Ishikawa (cell line): ENCODE measurements at regions not wholly inside any gene's neighbourhood (a gene's known extent, or its start where the extent isn't known, plus 50 kb on each side); places are given as distances from the start of the nearest gene placed in this dataset.

Source experiments
- CEBPB ChIP-seq: IDR thresholded peaks from 2 replicates; pipeline ENCODE4 v1.6.1; 2012
- CREB1 ChIP-seq: IDR thresholded peaks from 2 replicates; pipeline ENCODE4 v1.6.1; 2012; ENCODE audit warnings: low read depth
- EGR1 ChIP-seq: IDR thresholded peaks from 2 replicates; pipeline ENCODE4 v1.6.1; 2012
- EP300 ChIP-seq: IDR thresholded peaks from 2 replicates; pipeline ENCODE4 v1.6.1; 2012; ENCODE audit warnings: borderline replicate concordance
- FOXM1 ChIP-seq: IDR thresholded peaks from 2 replicates; pipeline ENCODE4 v1.6.1; 2012; ENCODE audit warnings: low read depth, borderline replicate concordance
- MAX ChIP-seq: IDR thresholded peaks from 2 replicates; pipeline ENCODE4 v1.6.1; 2012
- NFIC ChIP-seq: IDR thresholded peaks from 2 replicates; pipeline ENCODE4 v1.6.1; 2012
- RAD21 ChIP-seq: IDR thresholded peaks from 2 replicates; pipeline ENCODE4 v1.6.1; 2012; ENCODE audit warnings: low read depth
- REST ChIP-seq: IDR thresholded peaks from 2 replicates; pipeline ENCODE4 v1.6.1; 2012; ENCODE audit warnings: low read depth, mild to moderate bottlenecking
- TAF1 ChIP-seq: IDR thresholded peaks from 2 replicates; pipeline ENCODE4 v1.6.1; 2012; ENCODE audit warnings: low read depth, mild to moderate bottlenecking
- TCF12 ChIP-seq: IDR thresholded peaks from 2 replicates; pipeline ENCODE4 v1.6.1; 2012; ENCODE audit warnings: low read depth
- TEAD4 ChIP-seq: IDR thresholded peaks from 2 replicates; pipeline ENCODE4 v1.6.1; 2012
- USF1 ChIP-seq: IDR thresholded peaks from 2 replicates; pipeline ENCODE4 v1.6.1; 2012
- YY1 ChIP-seq: IDR thresholded peaks from 2 replicates; pipeline ENCODE4 v1.6.1; 2012; ENCODE audit warnings: low read depth
- ZBTB7A ChIP-seq: IDR thresholded peaks from 2 replicates; pipeline ENCODE4 v1.6.1; 2012; ENCODE audit warnings: low read depth

- TF ChIP-seq TCF12 (no peak), YY1 (no peak), ZBTB7A (no peak), EP300 (no peak), CREB1 (no peak), CEBPB (no peak), MAX (no peak), RAD21 (no peak), FOXM1 (no peak), NFIC (no peak), USF1 (no peak), TAF1 (no peak), EGR1 (no peak), TEAD4 (no peak), REST (no peak)
Measured at GRCh38 chr2:5026571-5027234, 665.5 kb upstream of the SOX11 start.

- TF ChIP-seq TCF12 (no peak), EP300 (no peak), CREB1 (no peak), FOXM1 (no peak), YY1 (no peak), USF1 (no peak), CEBPB (no peak), ZBTB7A (no peak), TAF1 (no peak), NFIC (no peak), MAX (no peak), REST (no peak)
Measured at GRCh38 chr2:5035057-5035488, 657.1 kb upstream of the SOX11 start.

GRCh38 chr2:5036256-5036655, 655.9 kb upstream of the SOX11 start:
- TF ChIP-seq CREB1 (no peak), RAD21 (no peak)

GRCh38 chr2:5039241-5039975, 652.8 kb upstream of the SOX11 start:
- TF ChIP-seq TCF12 = no peak

GRCh38 chr2:5040571-5040970, 651.6 kb upstream of the SOX11 start:
- TF ChIP-seq EGR1 (no peak), USF1 (no peak), CREB1 (no peak), FOXM1 (no peak), TEAD4 (no peak), RAD21 (no peak), REST (no peak), YY1 (no peak), TAF1 (no peak), TCF12 (no peak), EP300 (no peak), NFIC (no peak), ZBTB7A (no peak), CEBPB (no peak), MAX (no peak)
